ENCODE measurements at regions not wholly inside any gene's neighbourhood (a gene's known extent, or its start where the extent isn't known, plus 50 kb on each side); places are given as distances from the start of the nearest gene placed in this dataset.
"Not testable (repeated sequence)": the region's sequence is repeated elsewhere in the genome, so short reads cannot be mapped to it uniquely, and the experiment has no call there.

DNA sequence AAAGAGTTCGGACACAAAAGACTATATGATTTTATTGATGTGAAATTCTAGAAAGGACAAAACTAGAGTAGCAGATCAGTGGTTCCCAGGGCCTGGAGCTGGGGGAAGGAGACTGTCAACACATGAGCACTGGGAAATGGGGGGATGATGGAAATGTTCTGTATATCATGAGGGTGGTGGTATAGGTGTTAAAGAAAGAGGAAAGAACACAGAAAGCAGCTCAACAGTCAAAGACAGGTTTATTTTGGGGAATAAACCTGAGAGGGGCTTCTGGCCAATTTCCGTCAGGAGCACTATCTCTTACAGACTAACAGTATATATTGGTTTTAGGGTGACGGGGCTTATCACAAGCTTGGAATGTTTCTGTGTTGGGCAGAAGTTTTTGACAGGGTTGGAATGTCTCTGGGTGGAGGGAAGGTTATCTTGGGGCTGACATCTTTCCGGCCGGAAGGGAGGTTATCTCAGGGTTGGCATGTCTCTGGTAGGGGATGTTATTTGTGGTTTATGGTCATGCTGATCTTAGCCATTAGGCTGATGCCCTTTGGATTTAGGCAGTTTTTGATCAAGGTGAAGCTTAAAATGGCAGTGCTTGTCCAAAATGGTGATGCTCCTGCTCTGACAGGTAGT lies 254.6 kb upstream of the NRP1 start:
- peaks cover 3 to 18% (median 10%) of the 10 kb centered on the region in 3 donors for H3K27me3 Mint-ChIP-seq (ENCODE audit: low read depth in 3 of 3)
- H3K36me3 Mint-ChIP-seq, result no peaks in the 10 kb centered on the region
- Histone ChIP-seq H3K27me3 (ENCODE audit: control insufficient read depth in 2 of 2, insufficient read depth in 2 of 2, low read length in 2 of 2) (peaks cover 0 to 3% of the 10 kb centered on the region in 2 donors), H3K79me2 (ENCODE audit: insufficient read depth, low read length) (no peaks in the 10 kb centered on the region), H3K27ac (ENCODE audit: low read depth in 1 of 2, low read length in 2 of 2) (no peak overlapping the region), H3K4me3 (replicated peaks in 1 of 3; ENCODE audit: low read depth in 2 of 3, low read length in 3 of 3) (no peak overlapping the region), H3K4me2 (replicated peaks; ENCODE audit: extremely low read depth, low read length, poor library complexity, severe bottlenecking) (no peak overlapping the region), H3K4me1 (ENCODE audit: control insufficient read depth in 1 of 2, insufficient read depth in 2 of 2, low read length in 2 of 2) (no peaks in the 10 kb centered on the region), H3K9me3 (replicated peaks in 1 of 2; ENCODE audit: control insufficient read depth in 1 of 2, insufficient read depth in 1 of 2, low read length in 2 of 2) (peaks cover 6 to 7% of the 10 kb centered on the region in 2 donors), H4K20me1 (ENCODE audit: insufficient read depth, low read length) (no peaks in the 10 kb centered on the region), H3K9ac (ENCODE audit: insufficient read depth, low read length, poor library complexity, severe bottlenecking) (no peak overlapping the region), H3K36me3 (replicated peaks in 1 of 2; ENCODE audit: control insufficient read depth in 1 of 2, insufficient read depth in 2 of 2, low read length in 2 of 2) (no peaks in the 10 kb centered on the region), H2AFZ (ENCODE audit: insufficient read depth, low read depth, low read length, poor library complexity, severe bottlenecking) (no peak overlapping the region)
- no peak for DNase-seq
- H3K9me3 Mint-ChIP-seq, result peaks cover 6 to 29% (median 13%) of the 10 kb centered on the region in 7 donors
- WGBS (ENCODE audit: insufficient coverage), result 94% methylated on average over 2 of the region's 5 CpGs
- intact Hi-C loops (cut with micrococcal nuclease), result no loop called here
- H3K4me3 Mint-ChIP-seq, result no peak overlapping the region
- TF ChIP-seq, protein P1, sequence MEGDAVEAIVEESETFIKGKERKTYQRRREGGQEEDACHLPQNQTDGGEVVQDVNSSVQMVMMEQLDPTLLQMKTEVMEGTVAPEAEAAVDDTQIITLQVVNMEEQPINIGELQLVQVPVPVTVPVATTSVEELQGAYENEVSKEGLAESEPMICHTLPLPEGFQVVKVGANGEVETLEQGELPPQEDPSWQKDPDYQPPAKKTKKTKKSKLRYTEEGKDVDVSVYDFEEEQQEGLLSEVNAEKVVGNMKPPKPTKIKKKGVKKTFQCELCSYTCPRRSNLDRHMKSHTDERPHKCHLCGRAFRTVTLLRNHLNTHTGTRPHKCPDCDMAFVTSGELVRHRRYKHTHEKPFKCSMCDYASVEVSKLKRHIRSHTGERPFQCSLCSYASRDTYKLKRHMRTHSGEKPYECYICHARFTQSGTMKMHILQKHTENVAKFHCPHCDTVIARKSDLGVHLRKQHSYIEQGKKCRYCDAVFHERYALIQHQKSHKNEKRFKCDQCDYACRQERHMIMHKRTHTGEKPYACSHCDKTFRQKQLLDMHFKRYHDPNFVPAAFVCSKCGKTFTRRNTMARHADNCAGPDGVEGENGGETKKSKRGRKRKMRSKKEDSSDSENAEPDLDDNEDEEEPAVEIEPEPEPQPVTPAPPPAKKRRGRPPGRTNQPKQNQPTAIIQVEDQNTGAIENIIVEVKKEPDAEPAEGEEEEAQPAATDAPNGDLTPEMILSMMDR (IDR thresholded peaks at IDR 0.05), result no peak
- H3K27ac Mint-ChIP-seq, result no peak overlapping the region
- H3K4me1 Mint-ChIP-seq, result no peaks in the 10 kb centered on the region

DNA sequence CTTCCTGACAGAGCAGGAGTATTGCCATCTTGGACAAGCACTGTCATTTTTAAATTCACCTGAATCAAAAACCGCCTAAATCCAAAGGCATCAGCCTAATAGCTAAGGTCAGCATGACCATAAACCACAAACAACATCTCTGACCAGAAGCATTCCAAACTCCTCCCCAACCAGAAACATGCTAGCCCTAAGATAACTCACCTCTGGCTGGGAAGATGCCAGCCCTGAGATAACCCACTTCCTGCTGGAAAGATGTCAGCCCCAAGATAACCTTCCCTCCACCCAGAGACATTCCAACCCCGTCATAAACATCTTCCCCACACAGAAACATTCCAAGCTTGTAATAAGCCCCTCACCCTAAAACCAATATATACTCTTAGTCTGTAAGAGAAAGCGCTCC lies 250.1 kb upstream of the NRP1 start:
- peaks cover 7 to 20% (median 13%) of the 10 kb centered on the region in 3 donors for H3K27me3 Mint-ChIP-seq (ENCODE audit: low read depth in 3 of 3)
- H2AFZ ChIP-seq (ENCODE audit: insufficient read depth, low read depth, low read length, poor library complexity, severe bottlenecking); H3K4me2 ChIP-seq (replicated peaks; ENCODE audit: extremely low read depth, low read length, poor library complexity, severe bottlenecking); H3K79me2 ChIP-seq (ENCODE audit: insufficient read depth, low read length); H3K9ac ChIP-seq (ENCODE audit: insufficient read depth, low read length, poor library complexity, severe bottlenecking); H3K4me1 Mint-ChIP-seq; H3K4me1 ChIP-seq (ENCODE audit: control insufficient read depth in 1 of 2, insufficient read depth in 2 of 2, low read length in 2 of 2); H4K20me1 ChIP-seq (ENCODE audit: insufficient read depth, low read length); H3K36me3 ChIP-seq (replicated peaks in 1 of 2; ENCODE audit: control insufficient read depth in 1 of 2, insufficient read depth in 2 of 2, low read length in 2 of 2); H3K9me3 ChIP-seq (replicated peaks in 1 of 2; ENCODE audit: control insufficient read depth in 1 of 2, insufficient read depth in 1 of 2, low read length in 2 of 2); H3K4me3 ChIP-seq (replicated peaks in 1 of 3; ENCODE audit: low read depth in 2 of 3, low read length in 3 of 3); DNase-seq; intact Hi-C loops (cut with micrococcal nuclease); H3K27me3 ChIP-seq (ENCODE audit: control insufficient read depth in 2 of 2, insufficient read depth in 2 of 2, low read length in 2 of 2); H3K36me3 Mint-ChIP-seq; H3K4me3 Mint-ChIP-seq; H3K27ac Mint-ChIP-seq; H3K27ac ChIP-seq (ENCODE audit: low read depth in 1 of 2, low read length in 2 of 2): not testable (repeated sequence)
- 75% methylated on average over 2 of the region's 3 CpGs for WGBS (ENCODE audit: insufficient coverage)
- peaks cover 8 to 31% (median 13%) of the 10 kb centered on the region in 7 donors for H3K9me3 Mint-ChIP-seq

All from CD14-positive monocyte (primary cell).